HepG2 (cell line): ENCODE measurements at regions not wholly inside any gene's neighbourhood (a gene's known extent, or its start where the extent isn't known, plus 50 kb on each side); places are given as distances from the start of the nearest gene placed in this dataset.

Experiments used
- AGO1 ChIP-seq: fragments of 200-400 bp; formaldehyde crosslinking; IDR thresholded peaks from 2 replicates; pipeline ENCODE4 v1.6.1; 2017; ENCODE audit warnings: mild to moderate bottlenecking, low read depth, low read length, moderate library complexity; ENCODE audit not compliant: poor library complexity, severe bottlenecking
- EHMT2 ChIP-seq: fragments of 200-600 bp; sonication (generic); IDR thresholded peaks from 2 replicates; pipeline ENCODE4 v1.7.0; 2017; ENCODE audit warnings: antibody characterized with exemption, low read depth, low read length, borderline replicate concordance
- ETV6 ChIP-seq: sonication (generic); formaldehyde crosslinking; conservative IDR thresholded peaks from 2 replicates; pipeline ENCODE4 v1.4.0; 2020; ENCODE audit warnings: missing genetic modification reagents
- FIP1L1 ChIP-seq: fragments of 200-400 bp; formaldehyde crosslinking; IDR thresholded peaks from 2 replicates; pipeline ENCODE4 v1.6.1; 2018; ENCODE audit warnings: low read depth, mild to moderate bottlenecking, low read length, moderate library complexity, borderline replicate concordance; ENCODE audit not compliant: insufficient read depth
- HBP1 ChIP-seq: IDR thresholded peaks from 2 replicates; pipeline ENCODE4 v1.6.1; 2016; ENCODE audit warnings: low read depth, control low read depth
- MXI1 ChIP-seq: IDR thresholded peaks from 3 replicates; pipeline ENCODE4 v1.6.1; 2012; ENCODE audit warnings: low read depth, low read length, inconsistent platforms, borderline replicate concordance
- PCBP1 ChIP-seq: fragments of 200-400 bp; formaldehyde crosslinking; IDR thresholded peaks from 2 replicates; pipeline ENCODE4 v1.6.1; 2017; ENCODE audit warnings: mild to moderate bottlenecking, low read depth, low read length, borderline replicate concordance
- RBFOX2 ChIP-seq: fragments of 200-400 bp; formaldehyde crosslinking; IDR thresholded peaks from 2 replicates; pipeline ENCODE4 v1.6.1; 2017; ENCODE audit warnings: low read depth, mild to moderate bottlenecking, low read length
- RFX1 ChIP-seq: fragments of 450-650 bp; IDR thresholded peaks from 2 replicates; pipeline ENCODE4 v1.6.1; 2017
- SALL1 ChIP-seq: sonication (generic); formaldehyde crosslinking; IDR thresholded peaks from 2 replicates; pipeline ENCODE4 v1.8.0; 2022; ENCODE audit warnings: mild to moderate bottlenecking, missing genetic modification reagents
- SNRNP70 ChIP-seq: fragments of 200-400 bp; formaldehyde crosslinking; IDR thresholded peaks from 2 replicates; pipeline ENCODE4 v1.6.1; 2017; ENCODE audit warnings: mild to moderate bottlenecking, low read depth, low read length, moderate library complexity
- U2AF2 ChIP-seq: fragments of 200-400 bp; formaldehyde crosslinking; IDR thresholded peaks from 2 replicates; pipeline ENCODE4 v1.6.1; 2017; ENCODE audit warnings: low read depth, mild to moderate bottlenecking, low read length
- XRCC5 ChIP-seq: fragments of 200-400 bp; formaldehyde crosslinking; optimal IDR thresholded peaks from 2 replicates; pipeline ENCODE3; 2017; ENCODE audit warnings: mild to moderate bottlenecking, low read length
- ZBTB37 ChIP-seq: sonication (generic); formaldehyde crosslinking; IDR thresholded peaks from 2 replicates; pipeline ENCODE4 v1.4.0; 2020; ENCODE audit warnings: mild to moderate bottlenecking, missing genetic modification reagents
- ZNF138 ChIP-seq: sonication (generic); formaldehyde crosslinking; IDR thresholded peaks from 2 replicates; pipeline ENCODE4 v1.5.0; 2020; ENCODE audit warnings: mild to moderate bottlenecking, low read depth, missing genetic modification reagents
- ZNF607 ChIP-seq: sonication (generic); formaldehyde crosslinking; IDR thresholded peaks from 2 replicates; pipeline ENCODE4 v1.5.1; 2020; ENCODE audit warnings: missing genetic modification reagents, mild to moderate bottlenecking, borderline replicate concordance
- ZNF614 ChIP-seq: IDR thresholded peaks from 2 replicates; pipeline ENCODE4 v1.6.1; 2018; ENCODE audit warnings: missing biosample characterization, missing genetic modification reagents, inconsistent platforms, borderline replicate concordance
- TF ChIP-seq, protein P1 (sequence below): sonication (generic); formaldehyde crosslinking; IDR thresholded peaks from 2 replicates; pipeline ENCODE4 v1.4.0; 2020; ENCODE audit warnings: missing genetic modification reagents, borderline replicate concordance
- TF ChIP-seq, protein P2 (sequence below): sonication (generic); formaldehyde crosslinking; IDR thresholded peaks from 2 replicates; pipeline ENCODE4 v1.4.0; 2020; ENCODE audit warnings: missing genetic modification reagents, mild to moderate bottlenecking, borderline replicate concordance
- TF ChIP-seq, protein P3 (sequence below): sonication (generic); formaldehyde crosslinking; IDR thresholded peaks from 2 replicates; pipeline ENCODE4 v1.9.0; 2021; ENCODE audit warnings: missing genetic modification reagents, borderline replicate concordance

- TF ChIP-seq, protein P1, sequence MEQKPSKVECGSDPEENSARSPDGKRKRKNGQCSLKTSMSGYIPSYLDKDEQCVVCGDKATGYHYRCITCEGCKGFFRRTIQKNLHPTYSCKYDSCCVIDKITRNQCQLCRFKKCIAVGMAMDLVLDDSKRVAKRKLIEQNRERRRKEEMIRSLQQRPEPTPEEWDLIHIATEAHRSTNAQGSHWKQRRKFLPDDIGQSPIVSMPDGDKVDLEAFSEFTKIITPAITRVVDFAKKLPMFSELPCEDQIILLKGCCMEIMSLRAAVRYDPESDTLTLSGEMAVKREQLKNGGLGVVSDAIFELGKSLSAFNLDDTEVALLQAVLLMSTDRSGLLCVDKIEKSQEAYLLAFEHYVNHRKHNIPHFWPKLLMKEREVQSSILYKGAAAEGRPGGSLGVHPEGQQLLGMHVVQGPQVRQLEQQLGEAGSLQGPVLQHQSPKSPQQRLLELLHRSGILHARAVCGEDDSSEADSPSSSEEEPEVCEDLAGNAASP, result 0 out of 2 replicates have a peak, but pooled peaks have one; percentile 15
- TF ChIP-seq SNRNP70 (no peak), EHMT2 (no peak), ETV6 (CRISPR knock-in tag) (no peak), AGO1 (no peak), ZBTB37 (CRISPR knock-in tag) (no peak), MXI1 (no peak), SALL1 (peak; percentile 33; the same call in 1 of the 2 replicates), XRCC5 (no peak), RBFOX2 (no peak), HBP1 (CRISPR knock-in tag) (no peak), ZNF614 (CRISPR knock-in tag) (no peak), PCBP1 (no peak), ZNF138 (no peak), ZNF607 (CRISPR knock-in tag) (no peak), U2AF2 (no peak), FIP1L1 (no peak), RFX1 (no peak)
- TF ChIP-seq, protein P2, sequence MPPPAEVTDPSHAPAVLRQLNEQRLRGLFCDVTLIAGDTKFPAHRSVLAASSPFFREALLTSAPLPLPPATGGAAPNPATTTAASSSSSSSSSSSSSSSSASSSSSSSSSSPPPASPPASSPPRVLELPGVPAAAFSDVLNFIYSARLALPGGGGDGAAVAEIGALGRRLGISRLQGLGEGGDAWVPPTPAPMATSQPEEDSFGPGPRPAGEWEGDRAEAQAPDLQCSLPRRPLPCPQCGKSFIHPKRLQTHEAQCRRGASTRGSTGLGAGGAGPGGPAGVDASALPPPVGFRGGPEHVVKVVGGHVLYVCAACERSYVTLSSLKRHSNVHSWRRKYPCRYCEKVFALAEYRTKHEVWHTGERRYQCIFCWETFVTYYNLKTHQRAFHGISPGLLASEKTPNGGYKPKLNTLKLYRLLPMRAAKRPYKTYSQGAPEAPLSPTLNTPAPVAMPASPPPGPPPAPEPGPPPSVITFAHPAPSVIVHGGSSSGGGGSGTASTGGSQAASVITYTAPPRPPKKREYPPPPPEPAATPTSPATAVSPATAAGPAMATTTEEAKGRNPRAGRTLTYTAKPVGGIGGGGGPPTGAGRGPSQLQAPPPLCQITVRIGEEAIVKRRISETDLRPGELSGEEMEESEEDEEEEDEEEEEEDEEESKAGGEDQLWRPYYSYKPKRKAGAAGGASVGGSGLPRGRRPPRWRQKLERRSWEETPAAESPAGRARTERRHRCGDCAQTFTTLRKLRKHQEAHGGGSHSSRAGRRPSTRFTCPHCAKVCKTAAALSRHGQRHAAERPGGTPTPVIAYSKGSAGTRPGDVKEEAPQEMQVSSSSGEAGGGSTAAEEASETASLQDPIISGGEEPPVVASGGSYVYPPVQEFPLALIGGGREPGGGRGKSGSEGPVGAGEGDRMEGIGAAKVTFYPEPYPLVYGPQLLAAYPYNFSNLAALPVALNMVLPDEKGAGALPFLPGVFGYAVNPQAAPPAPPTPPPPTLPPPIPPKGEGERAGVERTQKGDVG (CRISPR knock-in tag), result no peak
- TF ChIP-seq, protein P3, sequence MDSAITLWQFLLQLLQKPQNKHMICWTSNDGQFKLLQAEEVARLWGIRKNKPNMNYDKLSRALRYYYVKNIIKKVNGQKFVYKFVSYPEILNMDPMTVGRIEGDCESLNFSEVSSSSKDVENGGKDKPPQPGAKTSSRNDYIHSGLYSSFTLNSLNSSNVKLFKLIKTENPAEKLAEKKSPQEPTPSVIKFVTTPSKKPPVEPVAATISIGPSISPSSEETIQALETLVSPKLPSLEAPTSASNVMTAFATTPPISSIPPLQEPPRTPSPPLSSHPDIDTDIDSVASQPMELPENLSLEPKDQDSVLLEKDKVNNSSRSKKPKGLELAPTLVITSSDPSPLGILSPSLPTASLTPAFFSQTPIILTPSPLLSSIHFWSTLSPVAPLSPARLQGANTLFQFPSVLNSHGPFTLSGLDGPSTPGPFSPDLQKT (CRISPR knock-in tag), result no peak
Observed at GRCh38 chr10:30534465-30535144, 94.9 kb downstream of the LYZL2 start (continued).
